ENCODE measurements at regions not wholly inside any gene's neighbourhood (a gene's known extent, or its start where the extent isn't known, plus 50 kb on each side); places are given as distances from the start of the nearest gene placed in this dataset.

DNA sequence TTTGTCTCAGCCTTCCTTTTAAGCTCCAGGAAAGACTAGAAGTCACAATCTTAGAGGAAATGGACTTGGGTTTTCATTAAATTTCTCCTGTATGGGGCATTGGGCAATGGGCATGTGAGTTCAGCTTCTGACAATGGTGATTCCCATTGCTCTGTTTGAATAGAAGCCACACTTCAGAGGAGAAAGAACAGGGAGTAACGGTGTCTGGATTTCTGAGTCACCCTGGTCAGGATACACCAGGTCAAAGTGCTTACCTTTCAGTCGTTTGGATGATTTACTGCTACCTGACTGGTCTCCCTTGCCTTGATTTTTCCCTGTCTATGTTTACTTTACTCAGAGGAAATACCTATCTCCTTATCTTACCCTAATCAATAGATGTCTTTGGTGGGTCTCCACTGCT, 111.7 kb upstream of the VEPH1 start:
- 65 to 69% methylated on average over 2 of the region's 2 CpGs for WGBS, 2 donors
- ATAC-seq = no peak

GRCh38 chr3:157611536-157612076, 108.4 kb upstream of the VEPH1 start:
- no peak overlapping the region for H3K4me3 ChIP-seq
- no peak for ATAC-seq
- H3K27ac ChIP-seq = no peak overlapping the region
- intact Hi-C loops (cut with DNase I) = loop anchor here in 3 of 10 donors (2.0 to 10.0 kb wide), 3 partner anchors 823 to 923 kb away; no protein-coding TSS in a partner anchor
- 85 to 91% methylated on average over 4 of the region's 4 CpGs for WGBS, 2 donors
- TF ChIP-seq CTCF (IDR thresholded peaks at IDR 0.05) = no peak
- DNase-seq = no peak
- H3K4me1 ChIP-seq = peaks cover 0 to 3% (median 0%) of the 10 kb centered on the region in 9 donors
- no peaks in the 10 kb centered on the region for H3K36me3 ChIP-seq
- no peaks in the 10 kb centered on the region for H3K9me3 ChIP-seq
- peaks cover 0 to 11% (median 0%) of the 10 kb centered on the region in 7 donors for H3K27me3 ChIP-seq

More for the DNA sequence above, 111.7 kb upstream of the VEPH1 start:
- intact Hi-C loops (cut with DNase I) = loop anchor here in 9 of 10 donors (5.0 to 10.0 kb wide), 4 partner anchors 817 to 920 kb away; no protein-coding TSS in a partner anchor
- TF ChIP-seq CTCF (IDR thresholded peaks at IDR 0.05) = no peak
- Histone ChIP-seq H3K36me3 (no peaks in the 10 kb centered on the region), H3K27ac (no peak overlapping the region), H3K27me3 (peaks cover 0 to 6% (median 3%) of the 10 kb centered on the region in 7 donors), H3K4me3 (no peak overlapping the region), H3K9me3 (no peaks in the 10 kb centered on the region), H3K4me1 (peaks cover 0 to 8% (median 0%) of the 10 kb centered on the region in 9 donors)
- DNase-seq = no peak

DNA sequence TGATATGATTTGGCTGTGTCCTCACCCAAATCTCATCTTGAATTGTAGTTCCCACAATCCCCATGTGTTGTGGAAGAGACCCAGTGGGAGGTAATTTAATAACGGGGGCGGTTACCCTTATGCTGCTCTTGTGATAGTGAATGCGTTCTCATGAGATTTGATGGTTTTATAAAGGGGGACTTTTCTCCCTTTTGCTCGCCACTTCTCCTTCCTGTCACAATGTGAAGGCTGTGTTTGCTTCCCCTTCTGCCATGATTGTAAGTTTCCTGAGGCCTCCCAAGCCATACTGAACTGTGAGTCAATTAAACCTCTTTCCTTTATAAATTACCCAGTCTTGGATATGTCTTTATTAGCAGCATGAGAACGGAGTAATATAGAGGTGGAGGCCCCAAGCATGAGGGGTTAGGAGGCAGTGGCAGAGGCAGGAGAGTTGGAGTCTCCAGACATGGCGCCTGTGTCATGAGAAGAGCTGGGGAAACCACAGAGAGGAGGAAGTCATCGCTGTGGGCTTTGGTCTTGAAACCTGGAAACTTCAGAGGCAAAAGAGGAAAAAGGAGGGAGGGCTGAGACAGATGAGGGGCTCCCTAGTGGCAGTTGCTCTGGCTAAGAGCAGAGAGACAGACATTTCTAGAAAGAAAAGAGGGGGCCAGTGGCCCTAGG, 107.8 kb upstream of the VEPH1 start:
- Histone ChIP-seq H3K9me3 (no peaks in the 10 kb centered on the region), H3K27me3 (peaks cover 0 to 11% (median 0%) of the 10 kb centered on the region in 7 donors), H3K4me1 (peaks cover 0 to 7% (median 0%) of the 10 kb centered on the region in 9 donors), H3K4me3 (no peak overlapping the region), H3K36me3 (no peaks in the 10 kb centered on the region), H3K27ac (no peak overlapping the region)
- 86 to 92% methylated on average over 7 of the region's 7 CpGs for WGBS, 2 donors
- ATAC-seq (no peak), DNase-seq (no peak)
- TF ChIP-seq CTCF (IDR thresholded peaks at IDR 0.05) = no peak
- intact Hi-C loops (cut with DNase I) = loop anchor here in 3 of 10 donors (2.0 to 10.0 kb wide), 3 partner anchors 824 to 924 kb away; no protein-coding TSS in a partner anchor

DNA sequence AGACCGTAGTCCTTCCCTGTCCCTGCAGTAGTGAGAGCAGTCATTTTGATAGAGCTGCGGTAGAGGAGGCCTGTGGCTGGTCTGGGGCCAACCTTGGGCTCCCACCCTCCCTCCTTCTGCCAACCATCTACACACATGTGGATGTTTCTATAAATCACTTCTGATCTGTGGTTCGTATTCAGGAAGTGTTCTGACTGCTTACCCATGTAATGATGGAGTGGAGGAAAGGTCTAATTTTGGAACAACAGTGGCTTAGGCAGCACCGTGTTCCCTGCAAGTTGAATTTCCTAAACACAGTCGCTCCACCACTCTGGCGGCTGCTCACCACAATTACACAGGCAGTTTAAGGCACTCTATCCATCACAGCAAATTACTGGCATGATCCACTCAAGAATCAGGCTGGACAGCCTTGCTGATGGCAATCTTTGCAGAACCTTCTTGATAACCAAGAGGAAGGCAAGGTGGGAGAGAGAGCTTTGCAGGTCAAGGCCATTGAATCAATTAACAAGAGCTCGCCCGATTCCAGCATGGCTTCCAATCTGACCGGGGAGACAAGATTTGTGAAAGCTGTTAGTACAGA, 104.7 kb upstream of the VEPH1 start:
- ATAC-seq = no peak
- no peak for TF ChIP-seq CTCF (IDR thresholded peaks at IDR 0.05)

More for the DNA sequence above, 104.7 kb upstream of the VEPH1 start:
- intact Hi-C loops (cut with DNase I) = no loop called here
- 79% methylated on average over 9 of the region's 9 CpGs for WGBS, 2 donors
- Histone ChIP-seq H3K36me3 (no peaks in the 10 kb centered on the region), H3K27me3 (peaks cover 0 to 11% (median 0%) of the 10 kb centered on the region in 7 donors), H3K4me3 (no peak overlapping the region), H3K4me1 (peaks cover 0 to 7% (median 0%) of the 10 kb centered on the region in 9 donors), H3K27ac (no peak overlapping the region), H3K9me3 (no peaks in the 10 kb centered on the region)
- no peak for DNase-seq

All from heart right ventricle (tissue), 16 donors.